Immature natural killer cell (primary cell): ENCODE measurements at regions not wholly inside any gene's neighbourhood (a gene's known extent, or its start where the extent isn't known, plus 50 kb on each side); places are given as distances from the start of the nearest gene placed in this dataset.

Experiments
- DNase-seq, 3 donors: peaks; one replicate each; pipeline ENCODE4 v3.0.0; 2022; ENCODE audit warnings: mixed read lengths in 1 of 3
- H3K27ac Mint-ChIP-seq, 6 donors: one replicate each; pipeline ENCODE4 v1.8.0; 2020; ENCODE audit warnings: mixed read lengths in 6 of 6, mild to moderate bottlenecking in 5 of 6, inconsistent platforms in 4 of 6, moderate library complexity in 3 of 6
- H3K27me3 Mint-ChIP-seq, 3 donors: one replicate each; pipeline ENCODE4 v1.8.0; 2020 to 2021; ENCODE audit warnings: low read depth in 3 of 3, mild to moderate bottlenecking in 3 of 3, mixed read lengths in 3 of 3, moderate library complexity in 3 of 3, inconsistent platforms in 1 of 3
- H3K36me3 Mint-ChIP-seq, 3 donors: one replicate each; pipeline ENCODE4 v1.8.0; 2020; ENCODE audit warnings: mixed read lengths in 3 of 3, inconsistent platforms in 2 of 3, mild to moderate bottlenecking in 2 of 3
- H3K4me1 Mint-ChIP-seq, 2 donors: one replicate each; pipeline ENCODE4 v1.8.0; 2020; ENCODE audit warnings: inconsistent platforms in 2 of 2, mild to moderate bottlenecking in 2 of 2, mixed read lengths in 2 of 2, moderate library complexity in 1 of 2
- H3K4me3 Mint-ChIP-seq, 5 donors: one replicate each; pipeline ENCODE4 v1.8.0; 2020; ENCODE audit warnings: mild to moderate bottlenecking in 5 of 5, mixed read lengths in 5 of 5, inconsistent platforms in 3 of 5, moderate library complexity in 3 of 5
- H3K9me3 Mint-ChIP-seq, 6 donors: one replicate each; pipeline ENCODE4 v1.8.0; 2020; ENCODE audit warnings: mild to moderate bottlenecking in 6 of 6, mixed read lengths in 6 of 6, inconsistent platforms in 4 of 6, moderate library complexity in 3 of 6

DNA sequence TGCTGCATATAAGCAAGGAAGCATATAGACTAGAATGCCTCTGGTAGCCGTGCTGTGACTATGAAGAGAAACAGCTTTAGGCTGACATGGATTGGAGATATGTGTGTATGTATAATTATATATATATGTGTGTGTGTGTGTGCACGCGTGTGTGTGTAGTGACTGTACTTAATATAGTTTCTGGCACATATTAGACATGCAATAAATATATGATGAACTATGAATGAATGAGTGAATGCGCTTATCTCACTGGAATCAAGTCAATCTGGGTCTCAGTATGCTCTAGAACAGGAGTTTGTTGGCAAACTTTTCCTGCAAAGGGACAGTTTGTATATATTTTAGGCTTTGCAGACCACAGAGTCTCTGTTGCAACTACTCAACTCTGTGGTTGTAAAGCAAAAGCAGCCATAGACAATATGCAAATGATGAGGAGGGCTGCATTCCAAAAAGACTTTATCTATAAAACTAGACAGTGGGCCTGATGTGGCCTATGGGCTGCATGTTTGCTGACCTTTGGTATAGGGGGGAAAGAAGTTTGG is 482.9 kb upstream of the USP24 start:
- H3K36me3 Mint-ChIP-seq = no peaks in the 10 kb centered on the region
- DNase-seq = no peak
- no peak overlapping the region for H3K4me3 Mint-ChIP-seq
- H3K27ac Mint-ChIP-seq = no peak overlapping the region
- peaks cover 2 to 11% (median 7%) of the 10 kb centered on the region in 3 donors for H3K27me3 Mint-ChIP-seq
- no peaks in the 10 kb centered on the region for H3K4me1 Mint-ChIP-seq
- no peaks in the 10 kb centered on the region for H3K9me3 Mint-ChIP-seq

- Mint-ChIP-seq H3K36me3 (no peaks in the 10 kb centered on the region), H3K27me3 (peaks cover 2 to 14% (median 7%) of the 10 kb centered on the region in 3 donors), H3K9me3 (no peaks in the 10 kb centered on the region), H3K27ac (no peak overlapping the region), H3K4me1 (no peaks in the 10 kb centered on the region), H3K4me3 (no peak overlapping the region)
- DNase-seq = no peak
Observed at GRCh38 chr1:55696891-55697290, 481.7 kb upstream of the USP24 start.

DNA sequence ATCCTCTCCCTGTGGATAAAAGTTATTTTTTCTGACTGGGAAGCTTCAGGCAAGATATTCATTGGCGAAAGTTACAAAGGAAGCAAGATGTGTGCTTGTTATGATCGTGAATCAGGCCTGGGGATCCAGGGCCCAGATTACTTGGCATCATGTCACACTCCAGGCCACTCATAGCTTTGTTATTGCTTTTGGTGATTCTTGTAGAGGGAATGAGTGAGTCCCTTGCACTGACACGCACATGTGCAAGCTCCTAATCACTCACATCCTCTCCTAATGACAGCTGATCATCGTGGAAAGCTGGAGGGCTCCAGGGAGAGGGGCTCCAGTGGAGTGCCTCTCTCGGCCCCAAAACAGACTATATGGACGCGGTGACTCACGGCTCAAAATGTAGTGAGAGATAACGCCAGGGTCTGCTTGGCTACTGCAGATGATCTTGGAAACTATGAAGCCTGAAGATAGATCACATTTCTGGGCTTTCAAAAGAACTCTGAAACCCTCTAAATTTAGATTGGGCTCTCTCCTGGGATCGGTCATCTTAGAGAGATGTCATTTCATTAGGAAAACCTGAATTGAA is 481.1 kb upstream of the USP24 start:
- Mint-ChIP-seq H3K36me3 (no peaks in the 10 kb centered on the region), H3K4me1 (no peaks in the 10 kb centered on the region), H3K4me3 (no peak overlapping the region), H3K27me3 (peaks cover 2 to 11% (median 10%) of the 10 kb centered on the region in 3 donors), H3K27ac (no peak overlapping the region), H3K9me3 (no peaks in the 10 kb centered on the region)
- DNase-seq = no peak

DNA sequence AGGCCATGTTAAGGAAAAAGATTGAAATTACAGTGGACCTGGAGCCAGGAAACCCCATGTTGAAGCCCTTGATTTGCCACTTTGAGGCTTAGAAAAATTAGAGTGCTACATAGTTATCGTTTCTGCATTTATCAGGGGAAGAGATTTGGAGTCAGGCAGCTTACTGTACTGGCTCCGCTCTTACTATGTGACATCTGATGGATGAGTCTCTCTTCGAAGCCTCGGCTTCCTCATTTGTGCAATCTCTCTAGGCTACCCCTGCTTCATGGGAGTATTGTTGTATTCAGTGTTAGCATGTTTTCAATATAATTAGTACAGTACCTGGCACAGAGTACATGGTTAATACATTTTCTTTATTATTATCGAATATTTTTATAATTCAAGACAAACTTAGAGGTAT is 480.4 kb upstream of the USP24 start:
- H3K4me3 Mint-ChIP-seq = no peak overlapping the region
- DNase-seq = no peak
- H3K4me1 Mint-ChIP-seq = no peaks in the 10 kb centered on the region
- H3K27me3 Mint-ChIP-seq = peaks cover 0 to 15% (median 7%) of the 10 kb centered on the region in 3 donors
- no peaks in the 10 kb centered on the region for H3K9me3 Mint-ChIP-seq
- H3K27ac Mint-ChIP-seq = no peak overlapping the region
- H3K36me3 Mint-ChIP-seq = no peaks in the 10 kb centered on the region

DNA sequence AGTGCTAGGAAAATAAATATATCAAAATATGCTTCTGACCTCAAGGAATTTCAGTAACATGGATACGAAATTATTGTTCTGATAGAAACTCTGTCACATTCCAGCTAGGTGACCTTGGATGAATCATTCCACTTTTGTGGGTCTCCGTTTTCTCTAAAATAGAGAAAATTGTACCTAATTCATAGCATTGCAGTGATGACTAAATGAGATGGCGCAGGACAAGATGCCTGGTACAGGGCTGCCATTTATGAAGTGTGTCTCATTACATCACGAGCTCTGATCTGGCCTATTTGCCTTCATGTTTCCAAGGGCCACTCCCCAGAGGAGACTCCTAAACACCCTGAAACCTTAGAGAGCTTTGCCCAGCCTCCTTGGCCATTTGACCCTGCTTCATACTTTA is 480.0 kb upstream of the USP24 start:
- peaks cover 0 to 14% (median 7%) of the 10 kb centered on the region in 3 donors for H3K27me3 Mint-ChIP-seq

GRCh38 chr1:55694310-55694801 is 479.2 kb upstream of the USP24 start:
- H3K27me3 Mint-ChIP-seq = peaks cover 0 to 14% (median 7%) of the 10 kb centered on the region in 3 donors
- H3K4me3 Mint-ChIP-seq = no peak overlapping the region
- no peaks in the 10 kb centered on the region for H3K9me3 Mint-ChIP-seq
- no peak overlapping the region for H3K27ac Mint-ChIP-seq
- H3K4me1 Mint-ChIP-seq = no peaks in the 10 kb centered on the region
- no peak for DNase-seq
- H3K36me3 Mint-ChIP-seq = no peaks in the 10 kb centered on the region

More for the DNA sequence above, 480.0 kb upstream of the USP24 start:
- Mint-ChIP-seq H3K9me3 (no peaks in the 10 kb centered on the region), H3K36me3 (no peaks in the 10 kb centered on the region), H3K4me1 (no peaks in the 10 kb centered on the region), H3K27ac (no peak overlapping the region), H3K4me3 (no peak overlapping the region)
- no peak for DNase-seq

DNA sequence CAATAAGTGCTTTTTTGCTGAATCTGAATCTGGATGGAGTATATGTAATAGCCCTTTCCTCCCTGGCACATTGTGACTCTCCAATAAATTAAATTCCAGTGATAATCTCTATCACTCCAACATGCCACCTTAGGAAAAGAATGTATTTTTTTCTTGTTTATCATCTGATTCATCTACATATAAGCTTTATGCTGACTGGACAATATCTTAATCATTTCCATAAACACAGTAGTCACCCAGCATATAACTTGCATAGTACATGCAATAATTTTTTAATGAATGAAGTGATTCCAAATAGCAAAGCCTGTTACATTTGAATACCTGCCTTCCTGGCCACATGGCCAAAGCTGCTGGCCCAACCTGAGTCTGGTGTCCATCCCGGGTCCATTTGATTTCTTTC is 477.6 kb upstream of the USP24 start:
- Mint-ChIP-seq H3K27ac (no peak overlapping the region), H3K9me3 (no peaks in the 10 kb centered on the region), H3K27me3 (peaks cover 0 to 12% (median 6%) of the 10 kb centered on the region in 3 donors), H3K4me3 (no peak overlapping the region), H3K36me3 (no peaks in the 10 kb centered on the region), H3K4me1 (no peaks in the 10 kb centered on the region)
- no peak for DNase-seq

GRCh38 chr1:55690366-55690765 is 475.2 kb upstream of the USP24 start:
- Mint-ChIP-seq H3K27ac (no peak overlapping the region), H3K4me3 (no peak overlapping the region), H3K4me1 (no peaks in the 10 kb centered on the region)

GRCh38 chr1:55689800-55690199 is 474.6 kb upstream of the USP24 start:
- Mint-ChIP-seq H3K9me3 (no peaks in the 10 kb centered on the region), H3K4me3 (no peak overlapping the region), H3K36me3 (peaks cover 0 to 6% (median 0%) of the 10 kb centered on the region in 3 donors), H3K4me1 (no peaks in the 10 kb centered on the region), H3K27me3 (peaks cover 0 to 11% (median 8%) of the 10 kb centered on the region in 3 donors), H3K27ac (no peak overlapping the region)
- no peak for DNase-seq

More at GRCh38 chr1:55690366-55690765, 475.2 kb upstream of the USP24 start:
- Mint-ChIP-seq H3K27me3 (peaks cover 0 to 11% (median 8%) of the 10 kb centered on the region in 3 donors), H3K36me3 (peaks cover 0 to 6% (median 0%) of the 10 kb centered on the region in 3 donors), H3K9me3 (no peaks in the 10 kb centered on the region)
- no peak for DNase-seq

- Mint-ChIP-seq H3K27ac (no peak overlapping the region), H3K4me3 (no peak overlapping the region), H3K9me3 (peaks cover 0 to 3% (median 0%) of the 10 kb centered on the region in 6 donors), H3K27me3 (peaks cover 0 to 10% (median 0%) of the 10 kb centered on the region in 3 donors), H3K36me3 (peaks cover 0 to 6% (median 0%) of the 10 kb centered on the region in 3 donors), H3K4me1 (no peaks in the 10 kb centered on the region)
- DNase-seq = no peak
Observed at GRCh38 chr1:55685560-55685959, 470.4 kb upstream of the USP24 start.

GRCh38 chr1:55684131-55684650 is 469.0 kb upstream of the USP24 start:
- Mint-ChIP-seq H3K27me3 (peaks cover 0 to 10% (median 0%) of the 10 kb centered on the region in 3 donors), H3K9me3 (peaks cover 0 to 3% (median 0%) of the 10 kb centered on the region in 6 donors), H3K4me3 (no peak overlapping the region), H3K4me1 (no peaks in the 10 kb centered on the region), H3K27ac (no peak overlapping the region), H3K36me3 (peaks cover 0 to 6% (median 0%) of the 10 kb centered on the region in 3 donors)
- no peak for DNase-seq

DNA sequence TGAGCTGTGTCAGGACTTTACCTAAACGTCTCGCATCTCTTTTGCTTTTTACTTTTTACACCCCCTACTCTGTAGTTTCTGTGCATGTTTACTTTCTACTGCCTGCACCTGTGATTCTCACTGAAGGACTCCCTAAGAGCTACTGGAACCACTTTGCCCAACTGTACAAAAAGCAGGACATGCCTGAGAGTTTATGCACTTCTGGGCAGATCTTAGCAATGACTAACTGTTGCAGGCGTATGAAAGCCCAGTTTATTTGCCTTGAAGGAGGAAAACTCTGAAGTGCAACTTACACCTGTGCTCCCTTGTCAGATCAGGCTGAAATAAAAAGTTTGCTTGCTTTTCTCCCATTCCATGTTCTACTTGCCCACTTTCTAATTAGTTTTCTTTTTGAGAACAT is 467.0 kb upstream of the USP24 start:
- peaks cover 0 to 3% (median 0%) of the 10 kb centered on the region in 6 donors for H3K9me3 Mint-ChIP-seq
- DNase-seq = no peak
- no peaks in the 10 kb centered on the region for H3K4me1 Mint-ChIP-seq
- H3K36me3 Mint-ChIP-seq = peaks cover 0 to 6% (median 0%) of the 10 kb centered on the region in 3 donors
- peaks cover 0 to 10% (median 0%) of the 10 kb centered on the region in 3 donors for H3K27me3 Mint-ChIP-seq
- H3K27ac Mint-ChIP-seq = no peak overlapping the region
- no peak overlapping the region for H3K4me3 Mint-ChIP-seq

GRCh38 chr1:55679971-55680370 is 464.8 kb upstream of the USP24 start:
- DNase-seq = no peak
- Mint-ChIP-seq H3K4me3 (no peak overlapping the region), H3K27me3 (peaks cover 0 to 9% (median 5%) of the 10 kb centered on the region in 3 donors), H3K9me3 (peaks cover 0 to 3% (median 0%) of the 10 kb centered on the region in 6 donors), H3K36me3 (no peaks in the 10 kb centered on the region), H3K27ac (no peak overlapping the region), H3K4me1 (no peaks in the 10 kb centered on the region)

GRCh38 chr1:55673416-55673815 is 458.3 kb upstream of the USP24 start:
- peaks cover 3 to 9% (median 5%) of the 10 kb centered on the region in 3 donors for H3K27me3 Mint-ChIP-seq

More at GRCh38 chr1:55673416-55673815, 458.3 kb upstream of the USP24 start:
- no peak overlapping the region for H3K4me3 Mint-ChIP-seq
- no peaks in the 10 kb centered on the region for H3K36me3 Mint-ChIP-seq
- no peaks in the 10 kb centered on the region for H3K4me1 Mint-ChIP-seq
- peaks cover 0 to 1% (median 0%) of the 10 kb centered on the region in 6 donors for H3K9me3 Mint-ChIP-seq
- DNase-seq = no peak
- H3K27ac Mint-ChIP-seq = no peak overlapping the region
